HL-60 (cell line): ENCODE measurements at regions not wholly inside any gene's neighbourhood (a gene's known extent, or its start where the extent isn't known, plus 50 kb on each side); places are given as distances from the start of the nearest gene placed in this dataset.

Source experiments
- DNase-seq, 2 experiments: peaks; one replicate each; pipeline ENCODE4 v3.0.0-alpha.2; 2010 to 2020; ENCODE audit warnings: low read depth in 1 of 2, low spot score in 1 of 2
- H3K27ac ChIP-seq: fragments of 250-450 bp; sonication (Bioruptor Pico); replicated peaks from 2 replicates; pipeline ENCODE4 v1.5.1; 2020; ENCODE audit warnings: mild to moderate bottlenecking, moderate library complexity
- H3K27me3 ChIP-seq: fragments of 250-450 bp; sonication (Bioruptor Pico); 2 replicates; pipeline ENCODE4 v1.5.1; 2021; ENCODE audit warnings: mild to moderate bottlenecking, moderate library complexity; ENCODE audit not compliant: insufficient read depth, poor library complexity, severe bottlenecking
- H3K4me3 ChIP-seq: replicated peaks from 2 replicates; pipeline ENCODE4 v1.5.1; 2011; ENCODE audit warnings: mild to moderate bottlenecking, control low read depth, low read length; ENCODE audit not compliant: insufficient read depth
- GABPA ChIP-seq: IDR thresholded peaks from 2 replicates; pipeline ENCODE4 v1.6.1; 2012; ENCODE audit warnings: low read depth
- POLR2AphosphoS5 ChIP-seq: IDR thresholded peaks from 2 replicates; pipeline ENCODE4 v1.6.1; 2012; ENCODE audit warnings: low read depth
- SPI1 ChIP-seq: IDR thresholded peaks from 2 replicates; pipeline ENCODE4 v1.6.1; 2012; ENCODE audit warnings: low read depth, mild to moderate bottlenecking, borderline replicate concordance
- TF ChIP-seq, protein P1 (sequence below): IDR thresholded peaks from 2 replicates; pipeline ENCODE4 v1.6.1; 2012; ENCODE audit warnings: low read depth; ENCODE audit not compliant: insufficient replicate concordance
- TF ChIP-seq, protein P2 (sequence below): IDR thresholded peaks from one replicate; pipeline ENCODE4 v1.5.1; 2011; ENCODE audit warnings: low read length, control low read depth, inconsistent platforms; ENCODE audit not compliant: insufficient read depth

DNA sequence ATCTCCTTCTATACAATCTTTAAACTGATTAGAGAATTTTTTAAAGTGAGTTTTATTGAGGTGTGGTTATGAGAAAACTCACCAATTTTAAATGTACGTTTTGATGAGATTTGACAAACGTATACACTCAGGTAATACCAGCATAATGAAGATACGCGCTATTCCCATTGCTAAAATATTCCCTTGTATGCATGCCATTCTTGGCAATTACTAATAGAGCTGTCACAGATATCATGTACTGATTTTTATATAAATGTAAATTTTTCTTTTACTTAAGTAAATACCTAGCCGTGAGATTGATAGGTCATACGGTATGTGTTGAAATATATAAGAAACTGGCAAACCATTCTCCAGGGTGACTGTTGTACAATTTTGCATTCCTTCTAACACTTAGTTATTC is 384.7 kb downstream of the PTH2R start:
- no peak overlapping the region for H3K4me3 ChIP-seq
- no peak overlapping the region for H3K27ac ChIP-seq
- no peaks in the 10 kb centered on the region for H3K27me3 ChIP-seq
- no peak for DNase-seq
- TF ChIP-seq, protein P1, sequence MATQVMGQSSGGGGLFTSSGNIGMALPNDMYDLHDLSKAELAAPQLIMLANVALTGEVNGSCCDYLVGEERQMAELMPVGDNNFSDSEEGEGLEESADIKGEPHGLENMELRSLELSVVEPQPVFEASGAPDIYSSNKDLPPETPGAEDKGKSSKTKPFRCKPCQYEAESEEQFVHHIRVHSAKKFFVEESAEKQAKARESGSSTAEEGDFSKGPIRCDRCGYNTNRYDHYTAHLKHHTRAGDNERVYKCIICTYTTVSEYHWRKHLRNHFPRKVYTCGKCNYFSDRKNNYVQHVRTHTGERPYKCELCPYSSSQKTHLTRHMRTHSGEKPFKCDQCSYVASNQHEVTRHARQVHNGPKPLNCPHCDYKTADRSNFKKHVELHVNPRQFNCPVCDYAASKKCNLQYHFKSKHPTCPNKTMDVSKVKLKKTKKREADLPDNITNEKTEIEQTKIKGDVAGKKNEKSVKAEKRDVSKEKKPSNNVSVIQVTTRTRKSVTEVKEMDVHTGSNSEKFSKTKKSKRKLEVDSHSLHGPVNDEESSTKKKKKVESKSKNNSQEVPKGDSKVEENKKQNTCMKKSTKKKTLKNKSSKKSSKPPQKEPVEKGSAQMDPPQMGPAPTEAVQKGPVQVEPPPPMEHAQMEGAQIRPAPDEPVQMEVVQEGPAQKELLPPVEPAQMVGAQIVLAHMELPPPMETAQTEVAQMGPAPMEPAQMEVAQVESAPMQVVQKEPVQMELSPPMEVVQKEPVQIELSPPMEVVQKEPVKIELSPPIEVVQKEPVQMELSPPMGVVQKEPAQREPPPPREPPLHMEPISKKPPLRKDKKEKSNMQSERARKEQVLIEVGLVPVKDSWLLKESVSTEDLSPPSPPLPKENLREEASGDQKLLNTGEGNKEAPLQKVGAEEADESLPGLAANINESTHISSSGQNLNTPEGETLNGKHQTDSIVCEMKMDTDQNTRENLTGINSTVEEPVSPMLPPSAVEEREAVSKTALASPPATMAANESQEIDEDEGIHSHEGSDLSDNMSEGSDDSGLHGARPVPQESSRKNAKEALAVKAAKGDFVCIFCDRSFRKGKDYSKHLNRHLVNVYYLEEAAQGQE, result no peak
- TF ChIP-seq POLR2AphosphoS5, result no peak
- TF ChIP-seq, protein P2, sequence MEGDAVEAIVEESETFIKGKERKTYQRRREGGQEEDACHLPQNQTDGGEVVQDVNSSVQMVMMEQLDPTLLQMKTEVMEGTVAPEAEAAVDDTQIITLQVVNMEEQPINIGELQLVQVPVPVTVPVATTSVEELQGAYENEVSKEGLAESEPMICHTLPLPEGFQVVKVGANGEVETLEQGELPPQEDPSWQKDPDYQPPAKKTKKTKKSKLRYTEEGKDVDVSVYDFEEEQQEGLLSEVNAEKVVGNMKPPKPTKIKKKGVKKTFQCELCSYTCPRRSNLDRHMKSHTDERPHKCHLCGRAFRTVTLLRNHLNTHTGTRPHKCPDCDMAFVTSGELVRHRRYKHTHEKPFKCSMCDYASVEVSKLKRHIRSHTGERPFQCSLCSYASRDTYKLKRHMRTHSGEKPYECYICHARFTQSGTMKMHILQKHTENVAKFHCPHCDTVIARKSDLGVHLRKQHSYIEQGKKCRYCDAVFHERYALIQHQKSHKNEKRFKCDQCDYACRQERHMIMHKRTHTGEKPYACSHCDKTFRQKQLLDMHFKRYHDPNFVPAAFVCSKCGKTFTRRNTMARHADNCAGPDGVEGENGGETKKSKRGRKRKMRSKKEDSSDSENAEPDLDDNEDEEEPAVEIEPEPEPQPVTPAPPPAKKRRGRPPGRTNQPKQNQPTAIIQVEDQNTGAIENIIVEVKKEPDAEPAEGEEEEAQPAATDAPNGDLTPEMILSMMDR, result no peak
- no peak for TF ChIP-seq GABPA
- no peak for TF ChIP-seq SPI1

DNA sequence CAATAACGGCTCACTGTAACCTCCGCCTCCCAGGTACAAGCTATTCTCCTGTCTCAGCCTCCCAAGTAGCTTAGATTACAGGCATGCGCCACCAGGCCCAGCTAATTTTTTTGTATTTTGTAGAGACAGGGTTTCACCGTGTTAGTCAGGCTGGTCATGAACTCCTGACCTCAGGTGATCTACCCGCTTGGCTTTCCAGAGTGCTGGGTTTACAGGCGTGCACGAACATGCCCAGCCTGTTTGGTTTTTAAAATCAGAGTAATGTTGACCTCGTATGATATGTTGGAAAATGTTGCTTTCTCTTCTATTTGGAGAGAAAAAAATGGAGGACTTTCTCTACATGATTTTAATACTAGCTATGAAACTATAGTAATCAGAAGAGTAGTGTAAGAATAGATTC is 386.2 kb downstream of the PTH2R start:
- TF ChIP-seq SPI1 (no peak), GABPA (no peak), POLR2AphosphoS5 (no peak)
- TF ChIP-seq, protein P1, result no peak
- TF ChIP-seq, protein P2, result no peak
- Histone ChIP-seq H3K4me3 (no peak overlapping the region), H3K27ac (no peak overlapping the region), H3K27me3 (no peaks in the 10 kb centered on the region)
- no peak for DNase-seq

GRCh38 chr2:208793434-208793833 is 386.8 kb downstream of the PTH2R start:
- DNase-seq, result no peak
- no peak overlapping the region for H3K27ac ChIP-seq
- H3K27me3 ChIP-seq, result no peaks in the 10 kb centered on the region
- TF ChIP-seq POLR2AphosphoS5 (no peak), SPI1 (no peak)
- H3K4me3 ChIP-seq, result no peak overlapping the region

DNA sequence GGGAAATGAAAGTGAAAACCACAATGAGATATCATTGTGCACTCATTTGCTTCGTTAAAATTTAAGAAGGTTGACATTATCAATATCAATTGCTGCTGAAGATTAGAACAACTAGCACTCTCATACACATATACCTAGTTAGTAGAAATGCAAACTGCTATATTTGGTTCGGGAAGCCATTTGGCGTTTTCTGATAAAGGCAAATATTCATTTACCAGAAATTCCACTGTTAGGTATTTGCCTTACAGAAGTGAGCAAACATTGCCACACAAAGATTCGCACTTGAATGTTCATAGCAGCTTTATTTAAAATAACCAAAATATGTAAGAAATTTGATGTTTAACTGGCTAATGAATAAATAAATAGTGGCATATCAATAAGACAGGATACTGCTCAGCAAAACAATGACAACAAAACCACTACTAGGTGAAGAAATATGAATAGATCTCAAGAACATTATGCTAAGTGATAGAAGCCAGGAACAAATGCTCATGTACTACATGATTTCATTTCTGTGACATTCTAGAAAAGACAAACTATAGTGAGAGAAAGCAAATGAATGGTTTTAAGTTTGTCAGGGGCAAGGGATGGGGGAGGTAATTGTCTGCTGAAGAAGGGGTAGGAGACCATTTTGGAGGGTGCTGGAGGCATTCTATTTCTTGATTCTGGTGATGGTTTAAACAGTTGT is 387.8 kb downstream of the PTH2R start:
- TF ChIP-seq, protein P2, result no peak
- TF ChIP-seq GABPA (no peak), SPI1 (no peak), POLR2AphosphoS5 (no peak)
- TF ChIP-seq, protein P1, result no peak
- no peak for DNase-seq
- H3K27ac ChIP-seq, result no peak overlapping the region
- no peaks in the 10 kb centered on the region for H3K27me3 ChIP-seq
- H3K4me3 ChIP-seq, result no peak overlapping the region
